ENCODE measurements at regions not wholly inside any gene's neighbourhood (a gene's known extent, or its start where the extent isn't known, plus 50 kb on each side); places are given as distances from the start of the nearest gene placed in this dataset.

- no peaks in the 10 kb centered on the region for H3K36me3 ChIP-seq (ENCODE audit: control insufficient read depth, insufficient read depth, low read length)
- Mint-ChIP-seq H3K4me3 (no peak overlapping the region), H3K27me3 (no peaks in the 10 kb centered on the region), H3K36me3 (no peaks in the 10 kb centered on the region), H3K27ac (no peak overlapping the region), H3K9me3 (peaks cover 0 to 9% (median 0%) of the 10 kb centered on the region in 7 donors), H3K4me1 (no peaks in the 10 kb centered on the region)
- no peak for ATAC-seq (ENCODE audit: low read depth in 2 of 2)
- no peaks in the 10 kb centered on the region for H3K9me3 ChIP-seq (ENCODE audit: control insufficient read depth in 2 of 2, low read length in 2 of 2)
- H3K27me3 ChIP-seq (ENCODE audit: control insufficient read depth, insufficient read depth, low read length) = no peaks in the 10 kb centered on the region
- H3K4me3 ChIP-seq (ENCODE audit: low read depth, low read length) = no peak overlapping the region
- no peak overlapping the region for H3K27ac ChIP-seq (ENCODE audit: insufficient read depth, low read length, poor library complexity, severe bottlenecking)
- DNase-seq = no peak
- H3K4me1 ChIP-seq (ENCODE audit: control insufficient read depth, insufficient read depth, low read length, poor library complexity, severe bottlenecking) = no peaks in the 10 kb centered on the region
Observed at GRCh38 chr4:14125375-14126129, 498.0 kb upstream of the BOD1L1 start.

GRCh38 chr4:14130551-14130950, 503.0 kb upstream of the BOD1L1 start:
- Mint-ChIP-seq H3K27ac (no peak overlapping the region), H3K4me1 (no peaks in the 10 kb centered on the region), H3K9me3 (peaks cover 0 to 8% (median 0%) of the 10 kb centered on the region in 7 donors), H3K36me3 (no peaks in the 10 kb centered on the region), H3K4me3 (no peak overlapping the region), H3K27me3 (no peaks in the 10 kb centered on the region)
- Histone ChIP-seq H3K4me1 (ENCODE audit: control insufficient read depth, insufficient read depth, low read length, poor library complexity, severe bottlenecking) (no peaks in the 10 kb centered on the region), H3K27me3 (ENCODE audit: control insufficient read depth, insufficient read depth, low read length) (no peaks in the 10 kb centered on the region), H3K4me3 (ENCODE audit: low read depth, low read length) (no peak overlapping the region), H3K27ac (ENCODE audit: insufficient read depth, low read length, poor library complexity, severe bottlenecking) (no peak overlapping the region), H3K9me3 (ENCODE audit: control insufficient read depth in 2 of 2, low read length in 2 of 2) (no peaks in the 10 kb centered on the region), H3K36me3 (ENCODE audit: control insufficient read depth, insufficient read depth, low read length) (no peaks in the 10 kb centered on the region)
- ATAC-seq (ENCODE audit: low read depth in 2 of 2) (no peak), DNase-seq (no peak)

GRCh38 chr4:14131335-14131734, 503.8 kb upstream of the BOD1L1 start:
- no peak for DNase-seq
- Mint-ChIP-seq H3K27ac (no peak overlapping the region), H3K4me3 (no peak overlapping the region), H3K4me1 (no peaks in the 10 kb centered on the region), H3K36me3 (no peaks in the 10 kb centered on the region), H3K27me3 (no peaks in the 10 kb centered on the region), H3K9me3 (peaks cover 0 to 8% (median 0%) of the 10 kb centered on the region in 7 donors)
- Histone ChIP-seq H3K9me3 (ENCODE audit: control insufficient read depth in 2 of 2, low read length in 2 of 2) (no peaks in the 10 kb centered on the region), H3K36me3 (ENCODE audit: control insufficient read depth, insufficient read depth, low read length) (no peaks in the 10 kb centered on the region), H3K27ac (ENCODE audit: insufficient read depth, low read length, poor library complexity, severe bottlenecking) (no peak overlapping the region), H3K27me3 (ENCODE audit: control insufficient read depth, insufficient read depth, low read length) (no peaks in the 10 kb centered on the region), H3K4me1 (ENCODE audit: control insufficient read depth, insufficient read depth, low read length, poor library complexity, severe bottlenecking) (no peaks in the 10 kb centered on the region), H3K4me3 (ENCODE audit: low read depth, low read length) (no peak overlapping the region)
- ATAC-seq (ENCODE audit: low read depth in 2 of 2) = no peak

- Histone ChIP-seq H3K4me1 (ENCODE audit: control insufficient read depth, insufficient read depth, low read length, poor library complexity, severe bottlenecking) (no peaks in the 10 kb centered on the region), H3K4me3 (ENCODE audit: low read depth, low read length) (no peak overlapping the region), H3K27me3 (ENCODE audit: control insufficient read depth, insufficient read depth, low read length) (no peaks in the 10 kb centered on the region), H3K27ac (ENCODE audit: insufficient read depth, low read length, poor library complexity, severe bottlenecking) (no peak overlapping the region), H3K9me3 (ENCODE audit: control insufficient read depth in 2 of 2, low read length in 2 of 2) (no peaks in the 10 kb centered on the region), H3K36me3 (ENCODE audit: control insufficient read depth, insufficient read depth, low read length) (no peaks in the 10 kb centered on the region)
- no peak for ATAC-seq (ENCODE audit: low read depth in 2 of 2)
- no peaks in the 10 kb centered on the region for H3K36me3 Mint-ChIP-seq
- H3K9me3 Mint-ChIP-seq = peaks cover 0 to 8% (median 0%) of the 10 kb centered on the region in 7 donors
- no peak overlapping the region for H3K4me3 Mint-ChIP-seq
- H3K4me1 Mint-ChIP-seq = no peaks in the 10 kb centered on the region
- DNase-seq = no peak
- H3K27ac Mint-ChIP-seq = no peak overlapping the region
- no peaks in the 10 kb centered on the region for H3K27me3 Mint-ChIP-seq
Observed at GRCh38 chr4:14132301-14132700, 504.8 kb upstream of the BOD1L1 start.

GRCh38 chr4:14138106-14138505, 510.6 kb upstream of the BOD1L1 start:
- Histone ChIP-seq H3K9me3 (ENCODE audit: control insufficient read depth in 2 of 2, low read length in 2 of 2) (no peaks in the 10 kb centered on the region), H3K4me3 (ENCODE audit: low read depth, low read length) (no peak overlapping the region), H3K27ac (ENCODE audit: insufficient read depth, low read length, poor library complexity, severe bottlenecking) (no peak overlapping the region), H3K27me3 (ENCODE audit: control insufficient read depth, insufficient read depth, low read length) (no peaks in the 10 kb centered on the region), H3K4me1 (ENCODE audit: control insufficient read depth, insufficient read depth, low read length, poor library complexity, severe bottlenecking) (no peaks in the 10 kb centered on the region), H3K36me3 (ENCODE audit: control insufficient read depth, insufficient read depth, low read length) (no peaks in the 10 kb centered on the region)
- H3K27me3 Mint-ChIP-seq = no peaks in the 10 kb centered on the region
- no peak overlapping the region for H3K4me3 Mint-ChIP-seq
- H3K27ac Mint-ChIP-seq = no peak overlapping the region
- no peaks in the 10 kb centered on the region for H3K4me1 Mint-ChIP-seq
- no peaks in the 10 kb centered on the region for H3K36me3 Mint-ChIP-seq
- no peak for ATAC-seq (ENCODE audit: low read depth in 2 of 2)
- no peak for DNase-seq
- H3K9me3 Mint-ChIP-seq = peaks cover 0 to 4% (median 0%) of the 10 kb centered on the region in 7 donors

- Mint-ChIP-seq H3K4me1 (no peaks in the 10 kb centered on the region), H3K27me3 (no peaks in the 10 kb centered on the region)
Observed at GRCh38 chr4:14143892-14144291, 516.4 kb upstream of the BOD1L1 start.

GRCh38 chr4:14149176-14150053, 521.9 kb upstream of the BOD1L1 start:
- H3K9me3 Mint-ChIP-seq = peaks cover 0 to 3% (median 0%) of the 10 kb centered on the region in 7 donors
- Histone ChIP-seq H3K4me1 (ENCODE audit: control insufficient read depth, insufficient read depth, low read length, poor library complexity, severe bottlenecking) (no peaks in the 10 kb centered on the region), H3K4me3 (ENCODE audit: low read depth, low read length) (no peak overlapping the region), H3K36me3 (ENCODE audit: control insufficient read depth, insufficient read depth, low read length) (no peaks in the 10 kb centered on the region), H3K27ac (ENCODE audit: insufficient read depth, low read length, poor library complexity, severe bottlenecking) (no peak overlapping the region), H3K27me3 (ENCODE audit: control insufficient read depth, insufficient read depth, low read length) (no peaks in the 10 kb centered on the region), H3K9me3 (ENCODE audit: control insufficient read depth in 2 of 2, low read length in 2 of 2) (no peaks in the 10 kb centered on the region)
- DNase-seq (no peak), ATAC-seq (ENCODE audit: low read depth in 2 of 2) (no peak)
- H3K4me1 Mint-ChIP-seq = no peaks in the 10 kb centered on the region
- no peaks in the 10 kb centered on the region for H3K36me3 Mint-ChIP-seq
- no peak overlapping the region for H3K27ac Mint-ChIP-seq
- no peak overlapping the region for H3K4me3 Mint-ChIP-seq
- H3K27me3 Mint-ChIP-seq = no peaks in the 10 kb centered on the region

More at GRCh38 chr4:14143892-14144291, 516.4 kb upstream of the BOD1L1 start:
- Histone ChIP-seq H3K27me3 (ENCODE audit: control insufficient read depth, insufficient read depth, low read length) (no peaks in the 10 kb centered on the region), H3K27ac (ENCODE audit: insufficient read depth, low read length, poor library complexity, severe bottlenecking) (no peak overlapping the region), H3K4me3 (ENCODE audit: low read depth, low read length) (no peak overlapping the region), H3K36me3 (ENCODE audit: control insufficient read depth, insufficient read depth, low read length) (no peaks in the 10 kb centered on the region), H3K4me1 (ENCODE audit: control insufficient read depth, insufficient read depth, low read length, poor library complexity, severe bottlenecking) (no peaks in the 10 kb centered on the region), H3K9me3 (ENCODE audit: control insufficient read depth in 2 of 2, low read length in 2 of 2) (no peaks in the 10 kb centered on the region)
- ATAC-seq (ENCODE audit: low read depth in 2 of 2) (no peak), DNase-seq (no peak)
- H3K4me3 Mint-ChIP-seq = no peak overlapping the region
- H3K27ac Mint-ChIP-seq = no peak overlapping the region
- H3K9me3 Mint-ChIP-seq = peaks cover 0 to 4% (median 0%) of the 10 kb centered on the region in 7 donors
- no peaks in the 10 kb centered on the region for H3K36me3 Mint-ChIP-seq

Data from CD4-positive, CD25-positive, alpha-beta regulatory T cell (primary cell).